Stromal cell of bone marrow (primary cell): ENCODE measurements at regions not wholly inside any gene's neighbourhood (a gene's known extent, or its start where the extent isn't known, plus 50 kb on each side); places are given as distances from the start of the nearest gene placed in this dataset.

ENCODE experiments used
- DNase-seq: peaks from one replicate; pipeline ENCODE4 v3.0.0-alpha.2; 2012; ENCODE audit warnings: low read depth

GRCh38 chrX:69362856-69363255 lies 141.3 kb upstream of the NALF2 start:
- peak; percentile 69 for DNase-seq

- DNase-seq, result no peak
Observed at GRCh38 chrX:69362354-69362753, 141.8 kb upstream of the NALF2 start.

DNA sequence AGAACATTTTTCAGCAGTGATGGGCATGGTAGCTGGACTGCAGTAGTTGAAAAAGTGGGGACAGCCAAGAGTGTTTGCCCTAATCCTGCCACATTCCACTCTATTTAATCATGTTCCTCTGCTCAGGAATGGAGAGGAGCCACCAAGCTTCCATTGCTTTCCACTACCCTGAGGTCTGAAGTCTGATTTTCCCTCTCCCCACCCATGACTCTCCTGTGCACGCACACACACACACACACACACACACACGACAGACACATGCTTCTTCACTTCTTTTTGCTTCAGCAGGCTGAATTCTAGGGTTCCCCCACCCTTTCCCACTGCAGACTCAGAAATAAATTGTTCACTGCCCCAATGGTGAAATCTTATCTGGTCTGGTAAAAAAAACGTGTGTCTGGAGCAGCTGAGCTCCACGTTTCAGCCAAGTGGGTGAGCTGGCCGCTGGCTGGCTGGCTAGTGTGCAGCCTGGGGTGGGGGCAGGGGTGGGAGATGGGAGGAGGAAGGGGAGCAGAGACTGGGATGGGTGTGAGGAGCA lies 142.7 kb upstream of the NALF2 start:
- DNase-seq, result peak; percentile 45

- no peak for DNase-seq
Observed at GRCh38 chrX:69357317-69357716, 146.8 kb upstream of the NALF2 start.

- DNase-seq, result no peak
Observed at GRCh38 chrX:69324851-69325250, 159.6 kb upstream of the PJA1 start.

DNA sequence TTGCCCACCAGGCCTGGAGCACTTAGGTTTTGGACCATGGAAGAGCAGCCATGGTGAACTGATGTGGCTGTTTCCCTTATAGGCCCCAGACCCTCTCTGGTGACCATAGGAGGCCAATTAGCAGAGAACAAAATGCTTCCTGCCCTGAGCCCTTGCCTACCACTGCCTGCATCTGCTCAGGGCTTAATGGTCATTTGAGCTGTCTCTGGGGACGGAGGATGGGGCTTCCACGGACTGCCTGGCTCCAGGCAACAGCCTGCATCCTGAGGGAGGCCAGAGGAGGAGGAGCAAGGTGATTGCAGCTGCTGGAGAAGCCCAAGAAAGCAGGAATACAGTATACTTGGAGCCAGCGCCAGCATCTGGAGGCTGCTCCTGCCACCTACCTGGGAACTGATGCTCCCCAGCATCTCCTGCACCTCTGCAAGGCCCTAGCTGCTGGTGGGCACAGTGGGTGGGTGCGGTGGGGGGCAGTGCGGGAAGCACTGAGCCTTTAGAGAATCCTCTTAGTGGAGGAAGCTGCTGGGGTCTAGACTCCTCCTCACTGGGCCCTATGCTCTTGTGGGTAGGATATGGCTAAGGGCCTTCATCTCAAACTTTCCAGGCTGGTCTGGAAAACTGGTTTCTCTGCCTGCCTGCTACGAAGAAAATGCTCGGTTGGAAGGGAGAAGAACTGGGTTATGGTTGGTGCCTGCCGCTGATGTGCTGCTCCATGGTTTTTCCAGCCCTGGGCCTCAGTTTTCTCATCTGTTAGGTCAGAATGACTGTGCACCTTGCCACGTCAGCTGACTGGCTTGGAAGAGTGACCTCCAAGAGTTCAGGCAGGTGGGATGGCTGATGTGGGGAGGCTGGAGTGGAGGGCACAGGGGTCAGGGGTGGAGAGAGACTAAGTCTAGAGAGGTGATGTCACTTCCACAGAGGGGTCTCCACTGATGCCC lies 158.8 kb upstream of the PJA1 start:
- no peak for DNase-seq

- DNase-seq, result no peak
Observed at GRCh38 chrX:69321789-69322188, 156.5 kb upstream of the PJA1 start.

DNA sequence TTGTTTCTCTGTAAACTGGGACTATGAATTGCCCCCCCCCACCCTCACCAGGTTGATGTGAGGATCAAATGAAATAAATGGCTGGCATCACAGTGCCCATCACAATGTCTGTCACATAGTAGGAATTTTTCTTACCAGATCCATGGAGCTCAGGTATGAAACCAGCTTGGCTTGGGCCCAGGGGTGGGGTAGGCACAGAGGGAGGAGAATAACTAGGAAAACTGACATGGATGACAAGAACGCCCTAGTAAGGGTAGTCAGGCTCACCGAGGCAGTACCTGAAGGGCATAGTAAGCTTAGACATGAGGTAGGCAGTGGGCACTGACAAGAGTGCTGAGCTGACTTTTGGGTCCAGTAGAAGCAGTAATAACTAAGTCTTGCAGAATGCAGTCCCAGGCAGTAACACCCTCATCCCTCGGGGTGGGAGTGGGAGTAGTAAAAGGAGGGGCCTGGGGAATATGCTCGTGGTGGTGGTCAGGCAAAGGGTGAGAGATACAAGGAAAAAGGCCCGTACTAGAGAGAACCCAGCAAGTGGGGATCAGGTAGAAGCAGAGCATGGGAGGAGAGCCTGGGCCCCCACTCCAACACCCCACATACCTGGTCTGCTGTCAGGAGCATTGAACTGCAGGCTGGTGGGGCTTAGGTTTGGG lies 155.9 kb upstream of the PJA1 start:
- DNase-seq, result no peak

- no peak for DNase-seq
Observed at GRCh38 chrX:69320116-69320515, 154.9 kb upstream of the PJA1 start.

DNA sequence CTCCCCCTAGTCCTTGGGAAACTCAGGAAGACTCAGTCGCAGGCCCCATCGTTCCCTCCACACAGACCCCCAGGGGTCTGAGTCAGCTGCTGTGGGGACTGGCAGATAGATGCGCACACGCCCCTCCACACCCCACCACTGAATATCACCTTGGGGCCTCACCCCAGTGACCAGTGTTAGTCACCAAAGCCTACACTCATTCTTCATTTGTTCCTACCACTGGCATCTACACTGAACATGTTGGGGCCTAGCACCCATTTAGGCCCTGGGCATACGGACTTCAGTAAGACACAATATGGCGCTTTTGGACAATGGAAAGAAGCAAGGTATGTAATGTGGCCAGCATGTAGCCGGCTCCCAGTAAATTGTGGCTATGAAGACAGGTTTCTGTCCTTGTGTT lies 154.1 kb upstream of the PJA1 start:
- no peak for DNase-seq

GRCh38 chrX:69318651-69319340 lies 153.5 kb upstream of the PJA1 start:
- DNase-seq, result no peak

GRCh38 chrX:69317721-69318120 lies 152.5 kb upstream of the PJA1 start:
- DNase-seq, result no peak

- no peak for DNase-seq
Observed at GRCh38 chrX:69314436-69315348, 149.4 kb upstream of the PJA1 start.

DNA sequence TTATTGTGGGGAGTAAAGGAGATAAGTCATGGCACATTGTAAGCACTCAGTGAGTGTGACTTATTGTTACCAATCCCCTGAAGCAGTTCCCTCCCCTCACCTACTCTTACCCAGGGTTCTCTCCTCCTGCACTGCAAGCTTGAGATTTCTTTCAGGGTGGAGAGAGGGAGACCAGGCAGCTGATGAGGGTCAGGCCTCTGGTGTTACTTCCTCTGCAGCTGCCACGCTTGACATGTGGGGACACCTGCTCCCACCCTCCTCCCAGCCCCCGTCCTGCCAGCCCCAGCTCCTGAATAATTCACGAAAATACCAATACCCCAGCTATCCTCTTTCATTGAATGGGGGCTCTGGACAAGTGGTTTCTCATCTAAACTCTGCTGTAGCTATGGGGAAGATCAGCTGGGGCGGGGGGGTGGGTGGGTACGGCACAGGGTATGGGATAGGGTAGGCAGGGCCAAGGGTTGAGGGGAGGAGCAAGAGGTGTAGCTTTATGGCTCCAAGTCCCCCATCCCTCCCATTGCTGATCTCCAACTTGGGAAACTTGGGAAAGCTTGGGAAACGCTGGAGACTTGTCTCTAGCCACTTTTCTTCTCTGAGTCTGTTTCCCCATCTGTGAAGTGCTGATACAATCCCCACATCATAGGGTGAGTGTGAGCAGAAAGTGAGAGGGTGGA lies 148.5 kb upstream of the PJA1 start:
- DNase-seq, result no peak

GRCh38 chrX:69311936-69312670 lies 146.8 kb upstream of the PJA1 start:
- DNase-seq, result no peak

DNA sequence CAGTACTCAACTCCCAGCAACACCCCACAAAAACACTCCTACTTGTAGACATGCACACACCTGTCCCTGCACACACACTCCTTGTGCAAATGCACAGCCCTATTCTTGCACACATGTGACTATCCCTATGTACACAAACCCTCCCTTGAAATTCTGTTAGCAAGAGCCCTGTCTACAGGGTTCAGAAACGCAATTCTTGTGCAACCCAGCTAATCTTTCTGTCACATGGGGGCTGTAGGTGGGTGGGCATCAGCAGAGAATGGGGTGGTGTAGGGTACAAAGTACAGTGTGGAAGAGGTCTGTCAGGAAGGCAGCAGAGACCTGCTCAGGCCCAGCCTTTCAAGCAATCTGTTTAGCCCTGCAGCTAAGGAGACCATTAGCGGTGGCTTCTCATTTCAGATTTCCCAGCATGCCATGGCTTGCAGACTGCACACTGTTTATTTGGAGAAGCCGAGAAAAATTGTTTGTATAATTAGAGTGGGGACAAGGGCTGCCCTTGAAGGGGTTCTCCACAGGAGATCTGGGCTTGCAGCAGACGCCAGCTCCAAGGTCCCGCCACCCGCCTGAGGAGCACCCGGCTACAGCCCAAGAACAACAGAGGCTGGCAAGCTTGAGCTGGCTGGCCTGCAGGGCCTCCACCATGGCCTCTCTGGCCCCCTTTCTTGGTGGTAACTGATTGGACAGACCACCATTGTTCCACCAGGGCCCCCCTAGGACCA lies 144.0 kb upstream of the PJA1 start:
- DNase-seq, result no peak

DNA sequence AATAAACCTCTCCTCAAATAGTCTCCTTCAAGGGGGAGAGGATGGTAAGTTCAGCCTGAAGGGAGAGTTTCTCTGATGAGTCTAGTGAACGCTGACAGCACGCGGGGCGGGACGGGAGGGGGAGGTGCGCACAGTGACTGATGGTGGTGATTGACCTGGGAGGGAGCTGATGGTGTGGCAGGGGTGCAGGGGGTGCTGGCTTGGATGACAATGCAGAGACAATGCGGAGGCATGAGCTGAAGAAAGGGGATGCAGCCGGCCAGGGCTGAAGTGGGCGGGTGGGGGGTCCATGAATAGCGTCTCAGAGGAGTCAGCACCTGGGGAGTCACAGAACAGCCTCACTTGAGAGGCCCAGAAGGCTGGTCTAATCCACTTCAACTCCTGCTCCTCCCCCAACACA lies 142.5 kb upstream of the PJA1 start:
- DNase-seq, result no peak

GRCh38 chrX:69307029-69307428 lies 141.8 kb upstream of the PJA1 start:
- no peak for DNase-seq

DNA sequence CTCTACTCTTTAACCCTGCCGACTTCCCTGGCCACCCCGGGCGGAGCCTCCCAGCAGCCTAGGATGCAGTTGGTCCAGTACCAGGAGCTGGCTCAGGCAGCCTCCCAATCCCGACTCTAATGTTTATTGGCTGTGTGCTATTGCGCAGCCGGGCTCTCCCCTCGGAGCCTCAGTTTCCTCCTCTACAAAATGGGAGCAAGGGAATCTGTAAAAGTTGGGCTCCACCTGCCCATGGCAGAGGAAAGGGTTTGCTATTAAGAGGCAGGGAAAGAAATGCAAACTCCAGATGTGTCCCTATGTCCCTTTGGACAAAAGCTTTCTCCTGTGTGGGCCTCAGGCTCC lies 140.8 kb upstream of the PJA1 start:
- DNase-seq, result no peak
